ENCODE measurements at regions not wholly inside any gene's neighbourhood (a gene's known extent, or its start where the extent isn't known, plus 50 kb on each side); places are given as distances from the start of the nearest gene placed in this dataset.
A peak's percentile ranks its signal among the peaks of the same experiment; 100 is the strongest.

GRCh38 chr10:61128196-61128595 is 184.2 kb upstream of the RHOBTB1 start:
- no TSS peak for BruUV-seq (replicated peaks)
- intact Hi-C loops (cut with micrococcal nuclease; ENCODE audit: unreplicated experiment) (no loop called here), in situ Hi-C loops (cut with HindIII; ENCODE audit: extremely low pct_ligation_motif_present, low pct_unique_long_range_greater_than_20kb) (no loop called here)

GRCh38 chr10:61125560-61126170 is 181.7 kb upstream of the RHOBTB1 start:
- DNase-seq (ENCODE audit: low spot score), result no peak
- FAIRE-seq, result no peak
- BruUV-seq (replicated peaks), result no TSS peak

More at GRCh38 chr10:61128196-61128595, 184.2 kb upstream of the RHOBTB1 start:
- TF ChIP-seq MAFK (conservative IDR thresholded peaks at IDR 0.05 in 1 of 2, IDR thresholded peaks at IDR 0.05 in 1 of 2; ENCODE audit: low read length in 2 of 2) (peak; percentile 60 to 78), ZFP90 (CRISPR knock-in tag; IDR thresholded peaks at IDR 0.05; ENCODE audit: borderline replicate concordance) (no peak), IKZF4 (CRISPR knock-in tag; IDR thresholded peaks at IDR 0.05; ENCODE audit: borderline replicate concordance, low read depth, not compliant biosample characterization) (no peak), MAFF (IDR thresholded peaks at IDR 0.05; ENCODE audit: low read depth, low read length) (peak; percentile 57; the same call in 1 of the 2 replicates), ZNF674 (CRISPR knock-in tag; IDR thresholded peaks at IDR 0.05; ENCODE audit: low read depth) (no peak)
- DNase-seq (ENCODE audit: low spot score) (no peak), FAIRE-seq (no peak), ATAC-seq (no peak)
- Histone ChIP-seq H3K4me3 (replicated peaks in 1 of 3; ENCODE audit: insufficient read depth in 1 of 3, low read depth in 2 of 3, low read length in 3 of 3) (no peak overlapping the region), H3K79me2 (ENCODE audit: insufficient read depth, low read length) (no peaks in the 10 kb centered on the region), H4K20me1 (ENCODE audit: insufficient read depth, low read length) (no peaks in the 10 kb centered on the region), H3K4me2 (ENCODE audit: low read depth, low read length) (no peak overlapping the region), H3K4me1 (ENCODE audit: insufficient read depth, low read length) (no peaks in the 10 kb centered on the region), H3K27ac (ENCODE audit: extremely low read length, insufficient read depth, low read length) (no peak overlapping the region), H3K36me3 (replicated peaks in 1 of 2; ENCODE audit: control insufficient read depth in 1 of 2, insufficient read depth in 2 of 2, low read length in 2 of 2) (no peaks in the 10 kb centered on the region), H3K9ac (ENCODE audit: insufficient read depth, low read depth, low read length) (no peak overlapping the region), H3K9me3 (ENCODE audit: low read length) (no peaks in the 10 kb centered on the region), H2AFZ (ENCODE audit: low read length) (no peak overlapping the region), H3K27me3 (ENCODE audit: control insufficient read depth in 1 of 2, insufficient read depth in 2 of 2, low read length in 2 of 2) (no peaks in the 10 kb centered on the region; a peak in 1 of 5 replicates)
- ChIA-PET POLR2A (no interaction called here), CTCF (ENCODE audit: low intra/inter-chr PET ratio, low total read pairs) (no interaction called here)

More at GRCh38 chr10:61125560-61126170, 181.7 kb upstream of the RHOBTB1 start:
- no peak for ATAC-seq
- ChIA-PET POLR2A (no interaction called here), CTCF (ENCODE audit: low intra/inter-chr PET ratio, low total read pairs) (no interaction called here)
- Histone ChIP-seq H3K4me3 (replicated peaks in 1 of 3; ENCODE audit: insufficient read depth in 1 of 3, low read depth in 2 of 3, low read length in 3 of 3) (no peak overlapping the region), H3K9ac (ENCODE audit: insufficient read depth, low read depth, low read length) (no peak overlapping the region), H3K9me3 (ENCODE audit: low read length) (no peaks in the 10 kb centered on the region), H3K4me2 (ENCODE audit: low read depth, low read length) (no peak overlapping the region), H2AFZ (ENCODE audit: low read length) (no peak overlapping the region), H3K79me2 (ENCODE audit: insufficient read depth, low read length) (no peaks in the 10 kb centered on the region), H4K20me1 (ENCODE audit: insufficient read depth, low read length) (no peaks in the 10 kb centered on the region), H3K27ac (ENCODE audit: extremely low read length, insufficient read depth, low read length) (no peak overlapping the region), H3K4me1 (ENCODE audit: insufficient read depth, low read length) (no peaks in the 10 kb centered on the region), H3K27me3 (ENCODE audit: control insufficient read depth in 1 of 2, insufficient read depth in 2 of 2, low read length in 2 of 2) (no peaks in the 10 kb centered on the region; a peak in 1 of 5 replicates), H3K36me3 (replicated peaks in 1 of 2; ENCODE audit: control insufficient read depth in 1 of 2, insufficient read depth in 2 of 2, low read length in 2 of 2) (no peaks in the 10 kb centered on the region)
- 31% methylated on average over 3 of the region's 3 CpGs for WGBS (ENCODE audit: low lambda C conversion rate)
- in situ Hi-C loops (cut with HindIII; ENCODE audit: extremely low pct_ligation_motif_present, low pct_unique_long_range_greater_than_20kb), result no loop called here
- intact Hi-C loops (cut with micrococcal nuclease; ENCODE audit: unreplicated experiment), result no loop called here
- TF ChIP-seq ZSCAN29 (CRISPR knock-in tag; conservative IDR thresholded peaks at IDR 0.05), result no peak
- TF ChIP-seq RFX3 (CRISPR knock-in tag; IDR thresholded peaks at IDR 0.05), result no peak
- TF ChIP-seq ZNF446 (CRISPR knock-in tag; IDR thresholded peaks at IDR 0.05), result no peak
- TF ChIP-seq AKNA (CRISPR knock-in tag; IDR thresholded peaks at IDR 0.05; ENCODE audit: borderline replicate concordance), result no peak
- no peak for TF ChIP-seq CEBPB (IDR thresholded peaks at IDR 0.05; ENCODE audit: borderline replicate concordance, low read depth, low read length)
- no peak for TF ChIP-seq TP53 (CRISPR knock-in tag; conservative IDR thresholded peaks at IDR 0.05)
- no peak for TF ChIP-seq KMT2A (CRISPR knock-in tag; IDR thresholded peaks at IDR 0.05)
- no peak for TF ChIP-seq ZNF597 (CRISPR knock-in tag; IDR thresholded peaks at IDR 0.05)
- no peak for TF ChIP-seq ZNF614 (CRISPR knock-in tag; IDR thresholded peaks at IDR 0.05; ENCODE audit: borderline replicate concordance)
- TF ChIP-seq PHF5A (CRISPR knock-in tag; IDR thresholded peaks at IDR 0.05; ENCODE audit: low read depth, unreplicated experiment), result no peak
- no peak for TF ChIP-seq GPN1 (CRISPR knock-in tag; IDR thresholded peaks at IDR 0.05; ENCODE audit: borderline replicate concordance)
